IMR-90 (cell line): ENCODE measurements at regions not wholly inside any gene's neighbourhood (a gene's known extent, or its start where the extent isn't known, plus 50 kb on each side); places are given as distances from the start of the nearest gene placed in this dataset.

Source experiments
- ATAC-seq: fragments of 200-7000 bp; cut with Tn5 transposase; 2 replicates; pipeline ENCODE4 v1.9.1; 2020; ENCODE audit warnings: low read depth, mild to moderate bottlenecking, moderate library complexity
- BruUV-seq: library from RNA; stranded (reverse); fragments of 400-500 nt; replicated peaks from 2 replicates; lab custom pipeline; 2021; lab: Mats Ljungman, UMichigan
- CTCF ChIA-PET: fragments of 300-600 bp; formaldehyde crosslinking; extraction: SDS; loops from one replicate; lab custom pipeline; 2021; ENCODE audit warnings: antibody characterized with exemption; lab: Yijun Ruan, JAX
- POLR2A ChIA-PET: fragments of 300-600 bp; sonication (Branson Sonifier 250); formaldehyde crosslinking; loops from one replicate; lab custom pipeline; 2022; ENCODE audit warnings: antibody characterized with exemption; ENCODE audit not compliant: unreplicated experiment; lab: Charles Lee
- DNase-seq: peaks from one replicate; pipeline ENCODE4 v3.0.0; 2013
- H2AFZ ChIP-seq: replicated peaks from 2 replicates; pipeline ENCODE3; 2013; ENCODE audit warnings: low read length, mild to moderate bottlenecking; ENCODE audit not compliant: poor library complexity
- H2AK5ac ChIP-seq: 2 replicates; pipeline ENCODE4 v1.6.1; 2013; ENCODE audit warnings: low read depth, low read length, inconsistent platforms
- H2AK9ac ChIP-seq: replicated peaks from 2 replicates; pipeline ENCODE3; 2013; ENCODE audit warnings: mild to moderate bottlenecking, low read depth, low read length, moderate library complexity; ENCODE audit not compliant: poor library complexity
- H2BK120ac ChIP-seq: 2 replicates; pipeline ENCODE4 v1.6.1; 2013; ENCODE audit warnings: low read depth, low read length, inconsistent platforms
- H2BK15ac ChIP-seq: 3 replicates; pipeline ENCODE4 v1.6.1; 2013; ENCODE audit warnings: low read depth, low read length, inconsistent platforms
- H2BK20ac ChIP-seq: 2 replicates; pipeline ENCODE4 v1.6.1; 2013; ENCODE audit warnings: low read depth, mild to moderate bottlenecking, inconsistent platforms, low read length, moderate library complexity
- H2BK5ac ChIP-seq: 2 replicates; pipeline ENCODE4 v1.6.1; 2013; ENCODE audit warnings: mild to moderate bottlenecking, low read depth, low read length, inconsistent platforms; ENCODE audit not compliant: poor library complexity, severe bottlenecking
- H3K14ac ChIP-seq: replicated peaks from 2 replicates; pipeline ENCODE4 v1.6.1; 2013; ENCODE audit warnings: low read depth, low read length, inconsistent platforms
- H3K18ac ChIP-seq: 2 replicates; pipeline ENCODE4 v1.6.1; 2013; ENCODE audit warnings: low read depth, low read length, control low read depth
- H3K23ac ChIP-seq: 2 replicates; pipeline ENCODE4 v1.6.1; 2013; ENCODE audit warnings: low read depth, low read length, inconsistent platforms
- H3K27ac ChIP-seq: 2 replicates; pipeline ENCODE4 v1.5.1; 2013; ENCODE audit warnings: mild to moderate bottlenecking, control low read depth, low read length; ENCODE audit not compliant: insufficient read depth
- H3K27me3 ChIP-seq: 2 replicates; pipeline ENCODE4 v1.6.1; 2013; ENCODE audit warnings: low read length; ENCODE audit not compliant: control insufficient read depth, insufficient read depth
- H3K36me3 ChIP-seq: 2 replicates; pipeline ENCODE4 v1.6.1; 2013; ENCODE audit warnings: low read length, mixed read lengths; ENCODE audit not compliant: control insufficient read depth, insufficient read depth
- H3K4ac ChIP-seq: 2 replicates; pipeline ENCODE4 v1.6.1; 2013; ENCODE audit warnings: low read depth, low read length, inconsistent platforms
- H3K4me1 ChIP-seq: 2 replicates; pipeline ENCODE4 v1.6.1; 2013; ENCODE audit warnings: low read length, mixed read lengths; ENCODE audit not compliant: control insufficient read depth, insufficient read depth
- H3K4me2 ChIP-seq: 2 replicates; pipeline ENCODE4 v1.6.1; 2013; ENCODE audit warnings: low read depth, mild to moderate bottlenecking, control low read depth, low read length, moderate library complexity
- H3K4me3 ChIP-seq: 2 replicates; pipeline ENCODE4 v1.5.1; 2013; ENCODE audit warnings: low read depth, mild to moderate bottlenecking, control low read depth, low read length, moderate library complexity; ENCODE audit not compliant: insufficient read depth
- H3K56ac ChIP-seq: 2 replicates; pipeline ENCODE4 v1.6.1; 2013; ENCODE audit warnings: low read length, inconsistent platforms; ENCODE audit not compliant: insufficient read depth; ENCODE audit errors: extremely low read depth
- H3K79me1 ChIP-seq, 2 experiments: 2 replicates each; pipeline ENCODE4 v1.6.1; 2013; ENCODE audit warnings: low read length in 2 of 2, inconsistent platforms in 1 of 2, low read depth in 1 of 2
- H3K9ac ChIP-seq: 2 replicates; pipeline ENCODE4 v1.6.1; 2013; ENCODE audit warnings: low read depth, low read length, control low read depth
- H3K9me1 ChIP-seq: 2 replicates; pipeline ENCODE4 v1.6.1; 2013; ENCODE audit warnings: low read length, inconsistent platforms; ENCODE audit not compliant: insufficient read depth
- H3K9me3 ChIP-seq: 2 replicates; pipeline ENCODE4 v1.6.1; 2013; ENCODE audit warnings: low read length; ENCODE audit not compliant: control insufficient read depth, insufficient read depth
- H4K20me1 ChIP-seq: 2 replicates; pipeline ENCODE4 v1.6.1; 2013; ENCODE audit warnings: low read length, inconsistent platforms; ENCODE audit not compliant: insufficient read depth
- H4K5ac ChIP-seq: 2 replicates; pipeline ENCODE4 v1.6.1; 2013; ENCODE audit warnings: mild to moderate bottlenecking, low read depth, low read length, control low read depth
- H4K8ac ChIP-seq, 2 experiments: 2 replicates each; pipeline ENCODE4 v1.6.1; 2013; ENCODE audit warnings: low read depth in 2 of 2, low read length in 2 of 2, control low read depth in 1 of 2, inconsistent platforms in 1 of 2
- H4K91ac ChIP-seq: 2 replicates; pipeline ENCODE4 v1.6.1; 2013; ENCODE audit warnings: low read depth, low read length, inconsistent platforms; ENCODE audit not compliant: insufficient read depth
- BHLHE40 ChIP-seq: fragments of 150-350 bp; IDR thresholded peaks from 2 replicates; pipeline ENCODE4 v1.6.1; 2016; ENCODE audit warnings: mild to moderate bottlenecking, low read depth, low read length
- CEBPB ChIP-seq: IDR thresholded peaks from 2 replicates; pipeline ENCODE4 v1.6.1; 2012; ENCODE audit warnings: low read depth, low read length, improper control_type of control experiment
- CHD1 ChIP-seq: IDR thresholded peaks from 2 replicates; pipeline ENCODE4 v1.6.1; 2012; ENCODE audit warnings: low read depth, low read length, improper control_type of control experiment
- MAFK ChIP-seq: IDR thresholded peaks from 2 replicates; pipeline ENCODE4 v1.6.1; 2012; ENCODE audit warnings: low read depth, low read length, improper control_type of control experiment
- NFE2L2 ChIP-seq: fragments of 150-350 bp; IDR thresholded peaks from 2 replicates; pipeline ENCODE4 v1.6.1; 2016; ENCODE audit warnings: low read depth, mild to moderate bottlenecking, low read length
- POLR2A ChIP-seq: IDR thresholded peaks from 2 replicates; pipeline ENCODE4 v1.6.1; 2012; ENCODE audit warnings: mild to moderate bottlenecking, low read depth, low read length
- RAD21 ChIP-seq: IDR thresholded peaks from 2 replicates; pipeline ENCODE4 v1.6.1; 2012; ENCODE audit warnings: low read length, improper control_type of control experiment
- RCOR1 ChIP-seq: IDR thresholded peaks from 2 replicates; pipeline ENCODE4 v1.6.1; 2012; ENCODE audit warnings: mild to moderate bottlenecking, low read length, improper control_type of control experiment; ENCODE audit not compliant: insufficient replicate concordance
- USF2 ChIP-seq: fragments of 150-350 bp; IDR thresholded peaks from 2 replicates; pipeline ENCODE4 v1.6.1; 2017; ENCODE audit warnings: mild to moderate bottlenecking, antibody characterized with exemption, low read length, low read depth
- dilution Hi-C: fragments of 300-500 bp; cut with HindIII; formaldehyde crosslinking; loops from one replicate; pipeline ENCODE4 v1.14.3; 2018; ENCODE audit warnings: low sequenced_read_pairs; ENCODE audit not compliant: unreplicated experiment
- in situ Hi-C: fragments of 300-500 bp; cut with MboI; formaldehyde crosslinking; loops from 3 replicates; pipeline ENCODE4 v1.14.3; 2019; ENCODE audit warnings: low sequenced_read_pairs, inconsistent platforms, mixed read lengths
- intact Hi-C: fragments of 100-400 bp; cut with micrococcal nuclease; formaldehyde crosslinking; loops from 2 replicates; pipeline ENCODE4 v1.10.0; 2022

DNA sequence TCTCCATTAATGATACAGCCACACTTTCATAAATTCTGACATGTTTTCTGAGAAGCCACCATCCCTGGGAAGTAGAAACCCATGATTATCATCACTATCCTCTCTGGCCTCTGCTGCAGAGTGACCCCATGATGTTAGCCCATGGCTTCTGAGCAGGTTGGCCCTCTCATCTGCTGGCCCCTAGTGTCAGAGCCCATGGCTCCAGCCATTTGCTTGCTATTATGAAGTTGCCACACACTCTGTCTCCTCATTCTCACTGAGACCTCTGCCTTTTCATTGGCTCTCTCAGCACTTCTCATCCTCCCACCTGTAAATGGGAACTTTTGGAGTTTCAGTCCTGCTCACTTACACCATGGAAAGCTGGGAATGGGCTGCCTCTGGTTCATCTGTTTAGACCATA is 192.7 kb downstream of the GASK1B start:
- H3K14ac ChIP-seq, result no peak overlapping the region

More for the DNA sequence above, 192.7 kb downstream of the GASK1B start:
- no peaks in the 10 kb centered on the region for H3K36me3 ChIP-seq
- H3K9ac ChIP-seq, result no peak overlapping the region
- in situ Hi-C loops (loop anchor here (25.0 kb wide), 2 partner anchors 657 to 1493 kb away; no protein-coding TSS in a partner anchor), intact Hi-C loops (no loop called here), dilution Hi-C loops (no loop called here)
- no peak for ATAC-seq
- H3K23ac ChIP-seq, result no peak overlapping the region; the same call in 1 of the 2 replicates
- no peak overlapping the region for H4K5ac ChIP-seq
- CTCF ChIA-PET, result no interaction called here
- H3K18ac ChIP-seq, result no peak overlapping the region
- H2AFZ ChIP-seq, result no peak overlapping the region
- H2BK5ac ChIP-seq, result no peak overlapping the region
- DNase-seq, result no peak
- H3K4me2 ChIP-seq, result no peak overlapping the region
- no TSS peak for BruUV-seq
- POLR2A ChIA-PET, result no interaction called here
- no peaks in the 10 kb centered on the region; the same call in 1 of the 2 replicates for H3K27me3 ChIP-seq
- no peak overlapping the region for H2BK15ac ChIP-seq
- H3K79me1 ChIP-seq, result no peaks in the 10 kb centered on the region
- H3K9me1 ChIP-seq, result no peaks in the 10 kb centered on the region
- no peaks in the 10 kb centered on the region for H3K9me3 ChIP-seq
- H2AK5ac ChIP-seq, result no peak overlapping the region
- no peak for TF ChIP-seq CHD1
- TF ChIP-seq POLR2A, result no peak
- TF ChIP-seq NFE2L2, result no peak
- TF ChIP-seq MAFK, result no peak
- TF ChIP-seq USF2, result no peak
- no peak for TF ChIP-seq RCOR1
- TF ChIP-seq RAD21, result no peak
- no peak for TF ChIP-seq CEBPB
- no peak for TF ChIP-seq BHLHE40
- no peak overlapping the region for H2AK9ac ChIP-seq
- no peaks in the 10 kb centered on the region for H3K4me1 ChIP-seq
- no peak overlapping the region for H4K8ac ChIP-seq
- H3K27ac ChIP-seq, result no peak overlapping the region
- no peak overlapping the region for H4K91ac ChIP-seq
- H3K4ac ChIP-seq, result no peak overlapping the region
- no peak overlapping the region for H3K56ac ChIP-seq
- H4K20me1 ChIP-seq, result no peaks in the 10 kb centered on the region
- no peak overlapping the region for H3K4me3 ChIP-seq
- no peak overlapping the region for H2BK20ac ChIP-seq
- H2BK120ac ChIP-seq, result no peak overlapping the region
